ENCODE measurements at regions not wholly inside any gene's neighbourhood (a gene's known extent, or its start where the extent isn't known, plus 50 kb on each side); places are given as distances from the start of the nearest gene placed in this dataset.

DNA sequence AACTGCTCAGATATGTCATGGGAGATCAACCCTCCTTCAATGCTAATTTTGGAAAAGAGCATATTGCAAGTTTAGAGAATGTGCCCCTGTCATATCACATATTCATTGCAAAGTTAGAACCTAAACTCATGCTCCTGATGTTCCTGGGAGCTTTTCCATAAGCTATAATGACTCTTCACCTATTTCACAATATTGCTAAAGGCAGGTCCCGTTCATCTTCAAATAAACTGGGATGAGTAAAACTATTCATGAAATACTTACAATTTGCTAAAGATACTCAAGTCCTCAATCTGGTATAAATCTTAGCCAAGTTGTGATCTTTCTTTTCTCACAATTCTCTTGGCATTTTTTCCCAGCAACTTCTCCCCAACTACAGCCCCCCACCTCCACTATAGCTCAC lies 121.7 kb upstream of the TNFAIP3 start:
- TF ChIP-seq, protein P1, sequence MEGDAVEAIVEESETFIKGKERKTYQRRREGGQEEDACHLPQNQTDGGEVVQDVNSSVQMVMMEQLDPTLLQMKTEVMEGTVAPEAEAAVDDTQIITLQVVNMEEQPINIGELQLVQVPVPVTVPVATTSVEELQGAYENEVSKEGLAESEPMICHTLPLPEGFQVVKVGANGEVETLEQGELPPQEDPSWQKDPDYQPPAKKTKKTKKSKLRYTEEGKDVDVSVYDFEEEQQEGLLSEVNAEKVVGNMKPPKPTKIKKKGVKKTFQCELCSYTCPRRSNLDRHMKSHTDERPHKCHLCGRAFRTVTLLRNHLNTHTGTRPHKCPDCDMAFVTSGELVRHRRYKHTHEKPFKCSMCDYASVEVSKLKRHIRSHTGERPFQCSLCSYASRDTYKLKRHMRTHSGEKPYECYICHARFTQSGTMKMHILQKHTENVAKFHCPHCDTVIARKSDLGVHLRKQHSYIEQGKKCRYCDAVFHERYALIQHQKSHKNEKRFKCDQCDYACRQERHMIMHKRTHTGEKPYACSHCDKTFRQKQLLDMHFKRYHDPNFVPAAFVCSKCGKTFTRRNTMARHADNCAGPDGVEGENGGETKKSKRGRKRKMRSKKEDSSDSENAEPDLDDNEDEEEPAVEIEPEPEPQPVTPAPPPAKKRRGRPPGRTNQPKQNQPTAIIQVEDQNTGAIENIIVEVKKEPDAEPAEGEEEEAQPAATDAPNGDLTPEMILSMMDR (conservative IDR thresholded peaks at IDR 0.05 in 1 of 2, IDR thresholded peaks at IDR 0.05 in 1 of 2; ENCODE audit: low read depth in 1 of 2, low read length in 2 of 2), result no peak
- TF ChIP-seq EZH2 (IDR thresholded peaks at IDR 0.05; ENCODE audit: low read length, missing control alignments), result no peak
